ENCODE measurements at regions not wholly inside any gene's neighbourhood (a gene's known extent, or its start where the extent isn't known, plus 50 kb on each side); places are given as distances from the start of the nearest gene placed in this dataset.

DNA sequence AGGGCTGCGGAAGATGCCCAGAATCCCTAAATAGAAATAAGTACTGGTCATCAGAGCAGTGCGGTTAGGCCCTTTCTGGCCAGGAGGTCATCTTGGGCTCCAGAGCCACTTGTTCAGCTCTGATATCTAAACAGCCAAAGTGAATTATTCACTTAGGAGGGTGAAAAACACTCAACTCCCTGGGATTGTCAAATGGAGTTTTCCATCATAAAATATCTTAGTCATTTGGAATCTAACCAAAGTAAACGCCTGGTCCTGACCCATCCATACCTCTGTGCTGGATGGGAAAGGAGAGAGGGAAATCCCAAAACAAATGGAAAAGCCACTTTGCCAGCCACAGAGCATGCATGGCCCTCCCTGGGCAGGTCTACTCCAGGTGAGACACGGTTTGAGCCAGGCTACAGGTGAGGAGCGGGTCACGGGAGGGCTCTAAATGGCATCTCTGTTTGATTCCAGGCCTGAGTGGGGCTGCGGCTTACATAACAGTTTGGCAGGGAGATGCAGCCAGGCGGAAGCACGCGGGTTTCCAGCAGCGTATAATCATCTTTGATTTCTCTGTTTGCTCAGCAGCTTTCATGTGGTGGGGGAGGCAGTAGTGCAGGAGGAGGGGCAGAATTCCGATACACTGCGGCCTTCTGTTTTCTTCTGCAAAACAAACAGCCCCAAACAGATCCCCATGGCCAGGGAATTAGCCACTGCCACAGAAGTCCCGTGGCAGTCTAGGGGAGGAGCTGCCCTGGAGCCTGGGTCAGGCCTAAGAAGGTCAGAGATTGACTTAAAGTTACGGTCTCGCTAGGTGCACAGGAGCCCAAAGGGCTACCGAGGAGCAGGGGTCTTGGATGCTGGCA lies 59.1 kb upstream of the ZNF648 start:
- H3K4me1 ChIP-seq (ENCODE audit: control insufficient read depth, insufficient read depth, low read length), result peaks cover 6% of the 10 kb centered on the region
- H3K9me3 ChIP-seq (ENCODE audit: control insufficient read depth, insufficient read depth, low read depth, low read length), result no peaks in the 10 kb centered on the region
- no peak overlapping the region; the same call in 1 of the 2 replicates for H3K27ac ChIP-seq (ENCODE audit: extremely low read depth, low read depth, low read length)
- H3K36me3 ChIP-seq (ENCODE audit: control insufficient read depth in 2 of 2, insufficient read depth in 1 of 2, low read length in 2 of 2), result no peaks in the 10 kb centered on the region
- ChIA-PET CTCF (interaction anchor here (1.6 kb wide), 1 partner anchor 35 kb away, joined by 6 read pairs; no protein-coding TSS in a partner anchor), POLR2A (no interaction called here)
- no peak overlapping the region for H3K4me3 ChIP-seq (ENCODE audit: low read depth, low read length)
- TF ChIP-seq TRIM28 (IDR thresholded peaks at IDR 0.05; ENCODE audit: borderline replicate concordance, low read length), result no peak
- TF ChIP-seq, protein P1, sequence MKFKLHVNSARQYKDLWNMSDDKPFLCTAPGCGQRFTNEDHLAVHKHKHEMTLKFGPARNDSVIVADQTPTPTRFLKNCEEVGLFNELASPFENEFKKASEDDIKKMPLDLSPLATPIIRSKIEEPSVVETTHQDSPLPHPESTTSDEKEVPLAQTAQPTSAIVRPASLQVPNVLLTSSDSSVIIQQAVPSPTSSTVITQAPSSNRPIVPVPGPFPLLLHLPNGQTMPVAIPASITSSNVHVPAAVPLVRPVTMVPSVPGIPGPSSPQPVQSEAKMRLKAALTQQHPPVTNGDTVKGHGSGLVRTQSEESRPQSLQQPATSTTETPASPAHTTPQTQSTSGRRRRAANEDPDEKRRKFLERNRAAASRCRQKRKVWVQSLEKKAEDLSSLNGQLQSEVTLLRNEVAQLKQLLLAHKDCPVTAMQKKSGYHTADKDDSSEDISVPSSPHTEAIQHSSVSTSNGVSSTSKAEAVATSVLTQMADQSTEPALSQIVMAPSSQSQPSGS (tag by site-specific recombination; IDR thresholded peaks at IDR 0.05; ENCODE audit: low read depth), result no peak
- TF ChIP-seq RBAK (tag by site-specific recombination; IDR thresholded peaks at IDR 0.05), result no peak
- TF ChIP-seq, protein P2, sequence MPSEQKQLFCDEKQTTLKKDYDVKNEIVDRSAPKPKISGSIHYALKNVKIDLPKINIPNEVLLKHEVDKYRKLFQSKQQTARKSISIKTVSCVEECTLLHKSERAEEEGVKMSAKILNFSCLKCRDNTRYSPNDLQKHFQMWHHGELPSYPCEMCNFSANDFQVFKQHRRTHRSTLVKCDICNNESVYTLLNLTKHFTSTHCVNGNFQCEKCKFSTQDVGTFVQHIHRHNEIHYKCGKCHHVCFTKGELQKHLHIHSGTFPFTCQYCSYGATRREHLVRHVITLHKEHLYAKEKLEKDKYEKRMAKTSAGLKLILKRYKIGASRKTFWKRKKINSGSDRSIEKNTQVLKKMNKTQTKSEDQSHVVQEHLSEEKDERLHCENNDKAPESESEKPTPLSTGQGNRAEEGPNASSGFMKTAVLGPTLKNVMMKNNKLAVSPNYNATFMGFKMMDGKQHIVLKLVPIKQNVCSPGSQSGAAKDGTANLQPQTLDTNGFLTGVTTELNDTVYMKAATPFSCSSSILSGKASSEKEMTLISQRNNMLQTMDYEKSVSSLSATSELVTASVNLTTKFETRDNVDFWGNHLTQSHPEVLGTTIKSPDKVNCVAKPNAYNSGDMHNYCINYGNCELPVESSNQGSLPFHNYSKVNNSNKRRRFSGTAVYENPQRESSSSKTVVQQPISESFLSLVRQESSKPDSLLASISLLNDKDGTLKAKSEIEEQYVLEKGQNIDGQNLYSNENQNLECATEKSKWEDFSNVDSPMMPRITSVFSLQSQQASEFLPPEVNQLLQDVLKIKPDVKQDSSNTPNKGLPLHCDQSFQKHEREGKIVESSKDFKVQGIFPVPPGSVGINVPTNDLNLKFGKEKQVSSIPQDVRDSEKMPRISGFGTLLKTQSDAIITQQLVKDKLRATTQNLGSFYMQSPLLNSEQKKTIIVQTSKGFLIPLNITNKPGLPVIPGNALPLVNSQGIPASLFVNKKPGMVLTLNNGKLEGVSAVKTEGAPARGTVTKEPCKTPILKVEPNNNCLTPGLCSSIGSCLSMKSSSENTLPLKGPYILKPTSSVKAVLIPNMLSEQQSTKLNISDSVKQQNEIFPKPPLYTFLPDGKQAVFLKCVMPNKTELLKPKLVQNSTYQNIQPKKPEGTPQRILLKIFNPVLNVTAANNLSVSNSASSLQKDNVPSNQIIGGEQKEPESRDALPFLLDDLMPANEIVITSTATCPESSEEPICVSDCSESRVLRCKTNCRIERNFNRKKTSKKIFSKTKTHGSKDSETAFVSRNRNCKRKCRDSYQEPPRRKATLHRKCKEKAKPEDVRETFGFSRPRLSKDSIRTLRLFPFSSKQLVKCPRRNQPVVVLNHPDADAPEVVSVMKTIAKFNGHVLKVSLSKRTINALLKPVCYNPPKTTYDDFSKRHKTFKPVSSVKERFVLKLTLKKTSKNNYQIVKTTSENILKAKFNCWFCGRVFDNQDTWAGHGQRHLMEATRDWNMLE (tag by site-specific recombination; conservative IDR thresholded peaks at IDR 0.05; ENCODE audit: low read depth), result no peak
- TF ChIP-seq ZNF660 (tag by site-specific recombination; IDR thresholded peaks at IDR 0.05), result peak; percentile 70
- 0 out of 2 replicates have a peak, but pooled peaks have one; percentile 7 for TF ChIP-seq ZFHX2 (tag by site-specific recombination; conservative IDR thresholded peaks at IDR 0.05)
- TF ChIP-seq ZBTB20 (tag by site-specific recombination; IDR thresholded peaks at IDR 0.05), result no peak
- TF ChIP-seq ZNF221 (tag by site-specific recombination; IDR thresholded peaks at IDR 0.05; ENCODE audit: borderline replicate concordance), result no peak
- no peak for TF ChIP-seq ZNF121 (tag by site-specific recombination; IDR thresholded peaks at IDR 0.05)
- TF ChIP-seq ZNF791 (tag by site-specific recombination; IDR thresholded peaks at IDR 0.05), result no peak
- no peak for TF ChIP-seq ZNF311 (tag by site-specific recombination; IDR thresholded peaks at IDR 0.05; ENCODE audit: borderline replicate concordance)
- TF ChIP-seq ZNF529 (tag by site-specific recombination; IDR thresholded peaks at IDR 0.05; ENCODE audit: insufficient replicate concordance), result no peak
- TF ChIP-seq, protein P3, sequence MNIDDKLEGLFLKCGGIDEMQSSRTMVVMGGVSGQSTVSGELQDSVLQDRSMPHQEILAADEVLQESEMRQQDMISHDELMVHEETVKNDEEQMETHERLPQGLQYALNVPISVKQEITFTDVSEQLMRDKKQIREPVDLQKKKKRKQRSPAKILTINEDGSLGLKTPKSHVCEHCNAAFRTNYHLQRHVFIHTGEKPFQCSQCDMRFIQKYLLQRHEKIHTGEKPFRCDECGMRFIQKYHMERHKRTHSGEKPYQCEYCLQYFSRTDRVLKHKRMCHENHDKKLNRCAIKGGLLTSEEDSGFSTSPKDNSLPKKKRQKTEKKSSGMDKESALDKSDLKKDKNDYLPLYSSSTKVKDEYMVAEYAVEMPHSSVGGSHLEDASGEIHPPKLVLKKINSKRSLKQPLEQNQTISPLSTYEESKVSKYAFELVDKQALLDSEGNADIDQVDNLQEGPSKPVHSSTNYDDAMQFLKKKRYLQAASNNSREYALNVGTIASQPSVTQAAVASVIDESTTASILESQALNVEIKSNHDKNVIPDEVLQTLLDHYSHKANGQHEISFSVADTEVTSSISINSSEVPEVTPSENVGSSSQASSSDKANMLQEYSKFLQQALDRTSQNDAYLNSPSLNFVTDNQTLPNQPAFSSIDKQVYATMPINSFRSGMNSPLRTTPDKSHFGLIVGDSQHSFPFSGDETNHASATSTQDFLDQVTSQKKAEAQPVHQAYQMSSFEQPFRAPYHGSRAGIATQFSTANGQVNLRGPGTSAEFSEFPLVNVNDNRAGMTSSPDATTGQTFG (tag by site-specific recombination; IDR thresholded peaks at IDR 0.05; ENCODE audit: borderline replicate concordance), result no peak
- no peak for TF ChIP-seq EGR2 (tag by site-specific recombination; IDR thresholded peaks at IDR 0.05; ENCODE audit: low read depth)
- TF ChIP-seq, protein P4, sequence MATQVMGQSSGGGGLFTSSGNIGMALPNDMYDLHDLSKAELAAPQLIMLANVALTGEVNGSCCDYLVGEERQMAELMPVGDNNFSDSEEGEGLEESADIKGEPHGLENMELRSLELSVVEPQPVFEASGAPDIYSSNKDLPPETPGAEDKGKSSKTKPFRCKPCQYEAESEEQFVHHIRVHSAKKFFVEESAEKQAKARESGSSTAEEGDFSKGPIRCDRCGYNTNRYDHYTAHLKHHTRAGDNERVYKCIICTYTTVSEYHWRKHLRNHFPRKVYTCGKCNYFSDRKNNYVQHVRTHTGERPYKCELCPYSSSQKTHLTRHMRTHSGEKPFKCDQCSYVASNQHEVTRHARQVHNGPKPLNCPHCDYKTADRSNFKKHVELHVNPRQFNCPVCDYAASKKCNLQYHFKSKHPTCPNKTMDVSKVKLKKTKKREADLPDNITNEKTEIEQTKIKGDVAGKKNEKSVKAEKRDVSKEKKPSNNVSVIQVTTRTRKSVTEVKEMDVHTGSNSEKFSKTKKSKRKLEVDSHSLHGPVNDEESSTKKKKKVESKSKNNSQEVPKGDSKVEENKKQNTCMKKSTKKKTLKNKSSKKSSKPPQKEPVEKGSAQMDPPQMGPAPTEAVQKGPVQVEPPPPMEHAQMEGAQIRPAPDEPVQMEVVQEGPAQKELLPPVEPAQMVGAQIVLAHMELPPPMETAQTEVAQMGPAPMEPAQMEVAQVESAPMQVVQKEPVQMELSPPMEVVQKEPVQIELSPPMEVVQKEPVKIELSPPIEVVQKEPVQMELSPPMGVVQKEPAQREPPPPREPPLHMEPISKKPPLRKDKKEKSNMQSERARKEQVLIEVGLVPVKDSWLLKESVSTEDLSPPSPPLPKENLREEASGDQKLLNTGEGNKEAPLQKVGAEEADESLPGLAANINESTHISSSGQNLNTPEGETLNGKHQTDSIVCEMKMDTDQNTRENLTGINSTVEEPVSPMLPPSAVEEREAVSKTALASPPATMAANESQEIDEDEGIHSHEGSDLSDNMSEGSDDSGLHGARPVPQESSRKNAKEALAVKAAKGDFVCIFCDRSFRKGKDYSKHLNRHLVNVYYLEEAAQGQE (tag by site-specific recombination; IDR thresholded peaks at IDR 0.05), result no peak
- no peak for TF ChIP-seq ZNF423 (tag by site-specific recombination; IDR thresholded peaks at IDR 0.05)
- TF ChIP-seq, protein P5, sequence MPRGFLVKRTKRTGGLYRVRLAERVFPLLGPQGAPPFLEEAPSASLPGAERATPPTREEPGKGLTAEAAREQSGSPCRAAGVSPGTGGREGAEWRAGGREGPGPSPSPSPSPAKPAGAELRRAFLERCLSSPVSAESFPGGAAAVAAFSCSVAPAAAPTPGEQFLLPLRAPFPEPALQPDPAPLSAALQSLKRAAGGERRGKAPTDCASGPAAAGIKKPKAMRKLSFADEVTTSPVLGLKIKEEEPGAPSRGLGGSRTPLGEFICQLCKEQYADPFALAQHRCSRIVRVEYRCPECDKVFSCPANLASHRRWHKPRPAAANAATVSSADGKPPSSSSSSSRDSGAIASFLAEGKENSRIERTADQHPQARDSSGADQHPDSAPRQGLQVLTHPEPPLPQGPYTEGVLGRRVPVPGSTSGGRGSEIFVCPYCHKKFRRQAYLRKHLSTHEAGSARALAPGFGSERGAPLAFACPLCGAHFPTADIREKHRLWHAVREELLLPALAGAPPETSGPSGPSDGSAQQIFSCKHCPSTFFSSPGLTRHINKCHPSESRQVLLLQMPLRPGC (tag by site-specific recombination; IDR thresholded peaks at IDR 0.05), result peak; percentile 100
- 0 out of 2 replicates have a peak, but pooled peaks have one; percentile 19 for TF ChIP-seq GLIS2 (tag by site-specific recombination; IDR thresholded peaks at IDR 0.05)
- TF ChIP-seq ZBTB1 (tag by site-specific recombination; IDR thresholded peaks at IDR 0.05), result 0 out of 2 replicates have a peak, but pooled peaks have one; percentile 17
- no peak for TF ChIP-seq BCL11A (tag by site-specific recombination; IDR thresholded peaks at IDR 0.05; ENCODE audit: low read depth)
- TF ChIP-seq ZFP41 (tag by site-specific recombination; IDR thresholded peaks at IDR 0.05; ENCODE audit: borderline replicate concordance), result no peak
- no peak for TF ChIP-seq ZNF560 (tag by site-specific recombination; IDR thresholded peaks at IDR 0.05; ENCODE audit: borderline replicate concordance)
- TF ChIP-seq KLF1 (tag by site-specific recombination; IDR thresholded peaks at IDR 0.05), result no peak

Measured in HEK293 (cell line).